HL-60 (cell line): ENCODE measurements at regions not wholly inside any gene's neighbourhood (a gene's known extent, or its start where the extent isn't known, plus 50 kb on each side); places are given as distances from the start of the nearest gene placed in this dataset.

Experiments used
- DNase-seq, 2 experiments: peaks; one replicate each; pipeline ENCODE4 v3.0.0-alpha.2; 2010 to 2020; ENCODE audit warnings: low read depth in 1 of 2, low spot score in 1 of 2
- H3K27ac ChIP-seq: fragments of 250-450 bp; sonication (Bioruptor Pico); replicated peaks from 2 replicates; pipeline ENCODE4 v1.5.1; 2020; ENCODE audit warnings: mild to moderate bottlenecking, moderate library complexity
- H3K27me3 ChIP-seq: fragments of 250-450 bp; sonication (Bioruptor Pico); 2 replicates; pipeline ENCODE4 v1.5.1; 2021; ENCODE audit warnings: mild to moderate bottlenecking, moderate library complexity; ENCODE audit not compliant: insufficient read depth, poor library complexity, severe bottlenecking
- H3K4me3 ChIP-seq: replicated peaks from 2 replicates; pipeline ENCODE4 v1.5.1; 2011; ENCODE audit warnings: mild to moderate bottlenecking, control low read depth, low read length; ENCODE audit not compliant: insufficient read depth
- GABPA ChIP-seq: IDR thresholded peaks from 2 replicates; pipeline ENCODE4 v1.6.1; 2012; ENCODE audit warnings: low read depth
- POLR2AphosphoS5 ChIP-seq: IDR thresholded peaks from 2 replicates; pipeline ENCODE4 v1.6.1; 2012; ENCODE audit warnings: low read depth
- REST ChIP-seq: IDR thresholded peaks from 2 replicates; pipeline ENCODE4 v1.6.1; 2012; ENCODE audit warnings: low read depth; ENCODE audit not compliant: insufficient replicate concordance
- SPI1 ChIP-seq: IDR thresholded peaks from 2 replicates; pipeline ENCODE4 v1.6.1; 2012; ENCODE audit warnings: low read depth, mild to moderate bottlenecking, borderline replicate concordance
- TF ChIP-seq, protein P1 (sequence below): IDR thresholded peaks from one replicate; pipeline ENCODE4 v1.5.1; 2011; ENCODE audit warnings: low read length, control low read depth, inconsistent platforms; ENCODE audit not compliant: insufficient read depth

DNA sequence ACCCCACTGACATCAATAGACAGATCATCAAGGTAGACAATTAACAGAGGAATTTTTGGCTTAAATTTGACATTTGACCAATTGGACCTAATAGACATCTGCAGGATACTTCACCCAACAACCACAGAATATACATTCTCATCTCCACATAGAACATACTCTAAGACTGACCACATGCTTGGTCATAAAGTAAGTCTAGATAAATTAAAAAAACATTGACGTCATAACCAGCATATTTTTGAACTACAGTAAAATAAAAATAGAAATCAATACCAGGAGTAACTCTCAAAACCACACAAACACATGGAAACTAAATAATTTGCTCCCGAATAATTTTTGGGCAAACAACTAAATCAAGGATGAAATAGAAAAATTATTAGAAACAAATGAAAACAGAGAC, 205.7 kb downstream of the REEP3 start:
- TF ChIP-seq REST (no peak), SPI1 (no peak), GABPA (no peak), POLR2AphosphoS5 (no peak)
- TF ChIP-seq, protein P1, sequence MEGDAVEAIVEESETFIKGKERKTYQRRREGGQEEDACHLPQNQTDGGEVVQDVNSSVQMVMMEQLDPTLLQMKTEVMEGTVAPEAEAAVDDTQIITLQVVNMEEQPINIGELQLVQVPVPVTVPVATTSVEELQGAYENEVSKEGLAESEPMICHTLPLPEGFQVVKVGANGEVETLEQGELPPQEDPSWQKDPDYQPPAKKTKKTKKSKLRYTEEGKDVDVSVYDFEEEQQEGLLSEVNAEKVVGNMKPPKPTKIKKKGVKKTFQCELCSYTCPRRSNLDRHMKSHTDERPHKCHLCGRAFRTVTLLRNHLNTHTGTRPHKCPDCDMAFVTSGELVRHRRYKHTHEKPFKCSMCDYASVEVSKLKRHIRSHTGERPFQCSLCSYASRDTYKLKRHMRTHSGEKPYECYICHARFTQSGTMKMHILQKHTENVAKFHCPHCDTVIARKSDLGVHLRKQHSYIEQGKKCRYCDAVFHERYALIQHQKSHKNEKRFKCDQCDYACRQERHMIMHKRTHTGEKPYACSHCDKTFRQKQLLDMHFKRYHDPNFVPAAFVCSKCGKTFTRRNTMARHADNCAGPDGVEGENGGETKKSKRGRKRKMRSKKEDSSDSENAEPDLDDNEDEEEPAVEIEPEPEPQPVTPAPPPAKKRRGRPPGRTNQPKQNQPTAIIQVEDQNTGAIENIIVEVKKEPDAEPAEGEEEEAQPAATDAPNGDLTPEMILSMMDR = no peak
- Histone ChIP-seq H3K27ac (no peak overlapping the region), H3K27me3 (no peaks in the 10 kb centered on the region), H3K4me3 (no peak overlapping the region)
- no peak for DNase-seq

- Histone ChIP-seq H3K27ac (no peak overlapping the region), H3K4me3 (no peak overlapping the region), H3K27me3 (no peaks in the 10 kb centered on the region)
- DNase-seq = no peak
- TF ChIP-seq POLR2AphosphoS5 = no peak
- TF ChIP-seq REST = no peak
- TF ChIP-seq GABPA = no peak
- no peak for TF ChIP-seq SPI1
- TF ChIP-seq, protein P1 = no peak
Measured at GRCh38 chr10:63727636-63728035, 206.4 kb downstream of the REEP3 start.

DNA sequence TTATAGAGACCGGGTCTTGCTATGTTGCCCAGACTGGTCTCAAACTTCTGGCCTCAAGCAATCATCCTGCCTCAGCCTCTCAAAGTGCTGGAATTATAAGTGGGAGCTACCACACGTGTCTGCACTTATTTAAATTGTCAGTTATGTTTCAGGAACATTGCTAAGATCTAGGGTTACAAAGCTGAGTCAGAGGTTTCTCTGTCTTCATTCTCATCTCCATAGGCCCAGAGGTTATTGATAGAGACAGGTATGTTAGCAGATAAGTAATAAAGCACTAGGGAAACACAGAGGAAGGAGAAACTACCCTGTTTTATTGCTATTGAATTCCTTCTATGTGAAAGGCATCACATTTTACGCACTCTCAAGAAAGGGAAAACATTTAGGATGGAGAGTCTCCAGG, 214.1 kb downstream of the REEP3 start:
- Histone ChIP-seq H3K27me3 (no peaks in the 10 kb centered on the region), H3K4me3 (no peak overlapping the region), H3K27ac (no peak overlapping the region)
- no peak for DNase-seq
- TF ChIP-seq GABPA (no peak), SPI1 (no peak), REST (no peak), POLR2AphosphoS5 (no peak)
- TF ChIP-seq, protein P1 = no peak
